ENCODE measurements at regions not wholly inside any gene's neighbourhood (a gene's known extent, or its start where the extent isn't known, plus 50 kb on each side); places are given as distances from the start of the nearest gene placed in this dataset.

GRCh38 chr1:60589046-60589748 is 493.2 kb upstream of the NFIA start:
- DNase-seq (ENCODE audit: low read depth), result no peak

GRCh38 chr1:60584371-60584770 is 498.0 kb upstream of the NFIA start:
- no peak for DNase-seq (ENCODE audit: low read depth)

DNA sequence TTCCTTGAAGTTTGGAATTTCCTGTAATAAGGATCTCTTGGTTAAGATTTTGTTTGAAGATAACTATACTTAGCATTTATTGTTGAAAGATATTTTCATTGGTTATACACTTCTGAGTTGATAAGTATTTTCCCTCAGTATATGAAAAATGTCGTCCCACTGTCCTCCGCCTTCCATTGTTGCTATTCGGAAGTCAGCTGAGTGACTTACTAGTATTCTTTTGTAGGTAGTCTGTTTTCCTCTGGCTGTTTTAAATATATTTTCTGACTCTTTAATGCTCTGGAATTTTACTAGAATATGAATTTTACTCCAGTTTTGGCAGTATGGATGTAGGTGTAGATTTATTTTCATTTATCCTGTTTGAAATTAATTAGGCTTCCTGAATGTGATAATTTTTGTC is 498.7 kb upstream of the NFIA start:
- no peak for DNase-seq (ENCODE audit: low read depth)

GRCh38 chr1:60581455-60582220 is 500.7 kb upstream of the NFIA start:
- no peak for DNase-seq (ENCODE audit: low read depth)

DNA sequence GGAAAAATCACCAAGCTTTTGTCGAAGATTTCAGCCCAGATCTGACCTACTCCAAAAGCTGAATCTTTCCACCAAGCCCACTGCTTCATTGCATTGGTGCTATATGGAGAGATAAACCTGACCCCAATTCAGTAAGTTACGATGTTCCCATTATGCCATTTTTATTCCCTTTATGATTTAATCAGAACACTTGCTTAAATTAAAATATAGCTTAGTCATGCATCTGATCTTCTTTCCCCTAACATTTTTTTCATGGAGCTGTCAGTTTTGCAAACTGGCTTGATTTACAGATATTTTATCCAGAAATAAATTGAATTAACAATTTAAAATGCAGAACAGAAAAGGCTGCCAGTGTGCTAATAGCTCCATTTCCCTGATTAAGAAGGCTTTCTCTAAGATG is 503.5 kb upstream of the C1orf87 start:
- no peak for DNase-seq (ENCODE audit: low read depth)

DNA sequence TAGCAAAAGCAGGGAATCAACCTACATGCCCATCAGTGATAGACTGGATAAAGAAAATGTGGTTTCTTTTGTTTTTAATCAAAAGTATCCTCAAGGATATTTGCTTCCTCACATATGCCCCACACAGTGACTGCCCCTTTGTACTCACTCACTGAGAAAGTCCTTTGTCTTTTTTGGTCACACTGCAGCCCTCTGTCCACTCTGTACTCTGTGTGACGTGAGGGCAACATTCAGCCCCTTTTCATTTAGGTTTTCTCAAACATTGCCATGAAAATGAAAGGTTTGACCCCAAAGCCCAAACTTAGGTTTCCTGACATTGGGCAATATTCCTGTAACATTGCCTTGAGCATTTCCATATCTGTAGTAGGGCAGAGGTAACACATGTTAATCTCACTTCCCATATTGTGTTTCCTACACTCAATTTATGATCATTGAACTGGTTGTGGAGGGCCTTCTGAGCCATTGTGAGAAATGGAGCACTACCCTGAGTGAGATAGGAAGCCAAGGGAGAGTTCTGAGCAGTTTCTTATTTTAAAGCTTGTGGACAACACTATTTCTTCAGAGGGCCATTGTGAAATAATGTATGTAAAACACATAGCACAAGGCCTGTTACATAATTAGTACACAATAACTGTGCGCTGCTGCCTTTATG is 501.9 kb upstream of the C1orf87 start:
- no peak for DNase-seq (ENCODE audit: low read depth)

DNA sequence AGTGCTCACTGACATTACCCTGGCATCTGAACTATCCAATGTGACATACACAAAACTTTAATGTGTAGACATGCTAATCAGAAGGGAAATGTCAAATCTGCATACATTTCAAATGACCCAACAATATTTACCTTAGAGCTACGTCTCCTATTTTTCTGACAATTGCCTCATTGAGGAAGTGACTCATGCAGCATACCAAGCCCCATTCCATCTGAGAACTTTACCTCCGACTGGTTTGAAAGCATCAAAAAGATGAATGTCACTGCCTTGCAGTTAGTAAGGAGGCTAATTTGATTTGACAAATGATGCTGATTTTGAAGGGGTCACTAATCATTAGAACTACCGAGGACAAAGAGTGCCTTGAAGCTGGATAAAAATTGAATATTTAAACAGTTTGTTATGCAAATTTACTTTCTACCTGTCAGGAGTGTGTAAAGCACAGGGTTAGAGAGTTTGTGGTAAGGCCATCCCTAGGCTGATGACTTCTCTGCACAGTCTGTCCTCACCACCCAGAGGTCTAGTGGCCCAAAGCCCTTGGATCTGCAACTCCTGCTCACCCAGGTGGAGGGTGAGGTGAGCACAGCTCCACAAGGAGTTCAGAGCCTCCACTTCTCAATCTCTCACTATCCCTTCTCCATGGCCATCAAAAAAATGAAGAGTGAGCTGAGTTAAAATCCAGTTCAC is 500.3 kb upstream of the C1orf87 start:
- no peak for DNase-seq (ENCODE audit: low read depth)

DNA sequence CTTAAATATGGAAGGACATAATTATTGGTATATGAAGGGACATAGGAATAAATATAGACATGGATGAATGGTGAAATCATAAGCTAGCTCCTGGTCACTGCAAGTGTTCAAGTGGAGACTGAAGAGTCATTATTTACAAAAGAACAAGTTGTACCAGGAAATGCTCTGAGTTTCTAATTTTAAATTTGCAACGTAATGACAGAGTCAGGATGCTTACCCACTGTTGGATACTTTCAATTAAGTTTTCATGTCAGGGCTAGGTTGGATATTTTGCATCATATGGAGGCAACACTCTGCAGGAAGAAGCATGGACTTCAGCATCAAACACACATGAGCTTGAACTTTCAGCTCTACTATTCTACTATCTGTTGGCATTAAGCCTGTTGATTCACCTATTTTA is 499.6 kb upstream of the C1orf87 start:
- DNase-seq (ENCODE audit: low read depth), result no peak

DNA sequence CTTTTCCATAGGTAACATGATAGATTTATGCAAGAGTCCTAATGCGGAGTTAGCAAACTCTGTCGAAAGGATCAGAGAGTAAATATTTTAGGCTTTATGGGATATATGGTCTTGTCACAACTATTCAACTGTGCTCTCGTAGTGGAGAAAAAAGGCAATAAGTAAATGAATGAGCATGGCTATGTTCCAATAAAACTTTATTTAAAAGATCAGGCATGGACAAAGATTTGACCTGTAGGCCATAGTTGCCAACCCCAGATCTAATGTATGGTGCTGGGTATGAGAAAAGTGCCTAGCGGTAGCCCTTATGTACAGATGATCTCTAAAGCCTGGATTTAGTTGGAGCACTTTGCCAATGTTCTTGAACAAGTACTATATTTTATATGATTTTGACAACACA is 498.8 kb upstream of the C1orf87 start:
- DNase-seq (ENCODE audit: low read depth), result no peak

- no peak for DNase-seq (ENCODE audit: low read depth)
These were observed 498.2 kb upstream of the C1orf87 start for GRCh38 chr1:60571811-60572210.

- DNase-seq (ENCODE audit: low read depth), result no peak
These were observed 495.6 kb upstream of the C1orf87 start for GRCh38 chr1:60569189-60569588.

DNA sequence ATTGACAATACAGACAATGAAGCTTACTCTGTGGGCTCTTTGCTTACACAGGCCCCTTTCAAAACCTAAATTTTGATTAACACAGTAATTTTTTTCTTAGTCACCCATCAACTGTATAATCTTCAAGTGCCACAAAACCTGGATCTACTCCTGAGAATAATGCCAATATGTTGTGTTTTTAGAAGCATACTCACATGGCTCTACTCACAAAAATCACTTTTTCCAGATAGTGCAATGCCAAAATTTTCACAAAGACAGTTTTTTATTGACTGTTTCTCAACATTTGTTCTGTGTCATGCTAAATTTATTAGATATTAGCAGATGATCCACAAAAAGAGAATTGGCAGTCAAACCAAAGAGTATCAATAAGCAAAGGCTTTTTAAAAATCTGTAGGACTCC is 493.7 kb upstream of the C1orf87 start:
- no peak for DNase-seq (ENCODE audit: low read depth)

GRCh38 chr1:60564916-60565750 is 491.6 kb upstream of the C1orf87 start:
- no peak for DNase-seq (ENCODE audit: low read depth)

DNA sequence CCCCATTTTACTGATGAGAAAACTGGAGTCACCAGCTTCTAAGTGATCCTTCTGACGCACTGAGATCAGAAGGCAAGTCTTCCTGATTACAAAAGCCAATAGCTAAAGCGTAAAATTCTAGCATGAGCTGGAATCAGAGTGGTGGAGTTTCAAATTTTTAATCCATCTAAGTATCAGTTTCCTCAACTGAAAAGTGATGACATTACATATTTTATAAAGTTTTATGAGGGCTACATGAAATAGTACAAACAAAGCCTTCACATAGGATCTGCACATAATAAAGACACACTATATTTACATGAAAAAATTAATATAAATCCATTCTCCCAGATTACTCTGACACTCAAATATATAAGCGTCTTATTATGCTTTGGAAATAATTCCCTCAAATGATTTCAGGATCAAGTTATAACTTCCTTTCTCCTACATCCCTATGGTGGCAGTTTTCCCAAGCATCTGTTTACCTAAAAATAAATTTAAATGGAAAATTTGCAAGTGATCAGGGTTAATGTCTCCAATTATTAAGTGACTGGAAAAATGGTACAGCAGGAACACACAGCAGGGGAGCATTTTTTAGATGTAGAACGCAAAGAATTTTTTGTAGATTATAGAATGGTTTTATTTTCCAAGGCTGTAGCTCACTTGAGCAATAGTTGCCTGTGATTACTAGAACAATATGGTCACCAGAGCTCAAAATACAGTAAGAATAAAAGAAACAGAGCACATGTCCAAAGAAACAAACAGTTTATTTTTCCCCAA is 490.4 kb upstream of the C1orf87 start:
- no peak for DNase-seq (ENCODE audit: low read depth)

GRCh38 chr1:60562740-60563139 is 489.2 kb upstream of the C1orf87 start:
- no peak for DNase-seq (ENCODE audit: low read depth)

DNA sequence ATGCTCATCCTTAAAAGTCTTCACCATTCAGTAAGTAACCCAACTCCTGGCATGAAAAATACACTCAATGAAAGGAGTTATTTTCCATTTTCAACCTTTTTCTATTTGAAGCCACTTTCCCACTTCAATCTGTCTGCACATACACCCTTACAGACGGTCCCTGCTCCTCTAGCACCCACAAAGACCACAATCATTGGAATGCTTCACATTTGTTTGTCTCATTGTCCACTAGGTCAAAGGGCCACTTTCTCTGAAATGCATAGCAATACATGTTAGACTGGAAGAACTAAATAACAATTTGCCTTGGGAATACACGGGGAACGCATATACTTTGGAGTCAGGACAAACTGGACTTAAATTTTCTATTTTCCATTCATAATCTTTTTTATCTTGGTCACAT is 487.1 kb upstream of the C1orf87 start:
- no peak for DNase-seq (ENCODE audit: low read depth)

- no peak for DNase-seq (ENCODE audit: low read depth)
These were observed 484.7 kb upstream of the C1orf87 start for GRCh38 chr1:60558236-60558635.

- DNase-seq (ENCODE audit: low read depth), result no peak
These were observed 480.2 kb upstream of the C1orf87 start for GRCh38 chr1:60553730-60554129.

DNA sequence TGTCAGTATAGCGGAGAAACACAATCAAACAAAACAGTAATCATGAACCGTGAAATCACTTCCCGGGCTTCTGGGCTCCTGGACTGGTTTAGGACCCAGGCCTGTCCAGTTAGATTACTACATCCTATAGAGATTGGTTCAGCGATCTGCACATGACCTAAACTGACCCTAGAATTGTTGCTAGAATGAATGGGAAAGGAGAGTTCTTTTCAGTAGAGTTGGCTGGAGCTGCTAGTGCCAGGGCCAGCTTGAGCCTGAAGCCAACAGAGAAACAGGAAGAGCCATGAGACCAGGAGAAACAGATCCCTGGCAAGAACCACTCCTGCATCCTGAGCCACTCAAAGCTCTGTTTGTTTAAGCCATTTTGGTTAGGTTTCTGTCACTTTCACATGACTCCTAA is 474.3 kb upstream of the C1orf87 start:
- DNase-seq (ENCODE audit: low read depth), result no peak

GRCh38 chr1:60541831-60542532 is 468.4 kb upstream of the C1orf87 start:
- DNase-seq (ENCODE audit: low read depth), result no peak

All from GM04504 (cell line).